ENCODE measurements at regions not wholly inside any gene's neighbourhood (a gene's known extent, or its start where the extent isn't known, plus 50 kb on each side); places are given as distances from the start of the nearest gene placed in this dataset.

GRCh38 chr13:63381078-63381859, 1965.6 kb upstream of the PCDH20 start:
- TF ChIP-seq, protein P1, sequence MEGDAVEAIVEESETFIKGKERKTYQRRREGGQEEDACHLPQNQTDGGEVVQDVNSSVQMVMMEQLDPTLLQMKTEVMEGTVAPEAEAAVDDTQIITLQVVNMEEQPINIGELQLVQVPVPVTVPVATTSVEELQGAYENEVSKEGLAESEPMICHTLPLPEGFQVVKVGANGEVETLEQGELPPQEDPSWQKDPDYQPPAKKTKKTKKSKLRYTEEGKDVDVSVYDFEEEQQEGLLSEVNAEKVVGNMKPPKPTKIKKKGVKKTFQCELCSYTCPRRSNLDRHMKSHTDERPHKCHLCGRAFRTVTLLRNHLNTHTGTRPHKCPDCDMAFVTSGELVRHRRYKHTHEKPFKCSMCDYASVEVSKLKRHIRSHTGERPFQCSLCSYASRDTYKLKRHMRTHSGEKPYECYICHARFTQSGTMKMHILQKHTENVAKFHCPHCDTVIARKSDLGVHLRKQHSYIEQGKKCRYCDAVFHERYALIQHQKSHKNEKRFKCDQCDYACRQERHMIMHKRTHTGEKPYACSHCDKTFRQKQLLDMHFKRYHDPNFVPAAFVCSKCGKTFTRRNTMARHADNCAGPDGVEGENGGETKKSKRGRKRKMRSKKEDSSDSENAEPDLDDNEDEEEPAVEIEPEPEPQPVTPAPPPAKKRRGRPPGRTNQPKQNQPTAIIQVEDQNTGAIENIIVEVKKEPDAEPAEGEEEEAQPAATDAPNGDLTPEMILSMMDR (IDR thresholded peaks at IDR 0.05; ENCODE audit: borderline replicate concordance, insufficient read depth, low read depth, low read length) = no peak
- no peak overlapping the region for H3K4me3 ChIP-seq (ENCODE audit: low read depth, low read length)

DNA sequence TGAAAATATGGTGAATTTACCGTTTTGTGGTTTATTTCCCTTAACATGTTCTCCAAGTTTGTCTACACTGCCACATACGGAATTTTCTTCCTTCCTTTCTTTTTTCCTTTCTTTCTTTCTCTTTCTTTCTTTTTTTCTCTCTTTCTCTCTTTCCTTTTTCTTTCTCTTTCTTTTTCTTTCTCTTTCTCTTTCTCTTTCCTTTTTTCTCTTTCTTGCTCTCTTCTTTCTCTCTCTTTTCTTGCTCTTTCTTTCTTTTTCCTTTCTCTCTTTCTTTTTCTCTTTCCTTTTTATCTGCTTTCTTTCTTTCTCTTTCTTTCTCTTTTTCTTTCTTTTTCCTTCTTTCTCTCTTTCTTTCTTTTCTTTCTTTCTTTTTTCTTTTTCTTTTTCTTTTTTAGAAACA, 1962.3 kb upstream of the PCDH20 start:
- TF ChIP-seq, protein P1 (IDR thresholded peaks at IDR 0.05; ENCODE audit: borderline replicate concordance, insufficient read depth, low read depth, low read length) = no peak
- no peak overlapping the region for H3K4me3 ChIP-seq (ENCODE audit: low read depth, low read length)

DNA sequence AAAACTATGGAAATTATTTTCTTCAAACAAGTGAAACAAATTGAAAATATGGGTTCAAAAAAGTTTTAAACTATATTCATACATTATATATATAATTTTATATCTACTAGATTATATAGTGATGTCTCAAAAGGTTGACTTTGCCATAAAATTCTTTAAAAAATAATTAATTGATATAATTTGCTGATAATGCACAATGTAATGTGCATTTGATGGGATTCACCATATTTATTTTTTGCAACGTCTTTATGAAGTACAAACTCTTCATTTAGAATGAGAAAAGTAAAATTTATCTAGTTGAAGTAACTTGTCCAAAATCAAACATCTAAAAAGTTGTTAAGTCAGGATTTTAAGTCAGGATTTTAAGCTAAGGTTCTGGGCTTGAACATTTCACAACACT, 1954.5 kb upstream of the PCDH20 start:
- TF ChIP-seq, protein P1 (IDR thresholded peaks at IDR 0.05; ENCODE audit: borderline replicate concordance, insufficient read depth, low read depth, low read length) = no peak
- H3K4me3 ChIP-seq (ENCODE audit: low read depth, low read length) = no peak overlapping the region

DNA sequence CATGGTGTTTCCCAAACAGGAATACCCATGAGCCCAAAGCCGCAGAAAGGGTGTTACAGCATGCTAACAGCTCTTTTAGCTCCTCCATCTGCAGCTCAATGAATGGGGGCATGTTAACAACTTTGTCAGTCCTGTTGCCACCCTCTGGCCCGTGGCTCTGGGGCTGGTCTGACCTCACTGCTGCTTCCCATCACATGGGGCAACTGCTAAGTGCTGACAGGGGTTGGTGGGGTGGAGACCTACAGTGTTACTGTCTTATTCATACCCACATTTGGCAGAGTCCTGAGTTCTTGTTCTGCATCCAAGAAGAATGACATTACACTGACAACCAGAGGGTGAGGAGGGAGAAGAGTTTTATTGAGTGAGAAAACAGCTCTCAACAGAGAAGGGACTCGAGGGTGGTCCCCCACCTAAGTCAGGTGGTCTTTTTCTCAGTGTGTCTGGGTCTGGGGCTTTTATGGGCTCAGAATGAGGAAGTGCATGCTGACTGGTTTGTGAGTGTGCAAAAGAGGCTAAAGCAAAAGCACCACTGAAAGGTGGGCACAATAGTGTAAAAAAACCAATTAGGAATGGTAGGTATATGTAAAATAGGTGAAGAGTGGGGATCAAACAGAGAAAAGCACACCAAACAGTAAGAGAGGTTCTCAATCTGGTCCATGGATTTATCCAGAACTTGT, 1952.0 kb upstream of the PCDH20 start:
- TF ChIP-seq, protein P1 (IDR thresholded peaks at IDR 0.05; ENCODE audit: borderline replicate concordance, insufficient read depth, low read depth, low read length) = no peak

DNA sequence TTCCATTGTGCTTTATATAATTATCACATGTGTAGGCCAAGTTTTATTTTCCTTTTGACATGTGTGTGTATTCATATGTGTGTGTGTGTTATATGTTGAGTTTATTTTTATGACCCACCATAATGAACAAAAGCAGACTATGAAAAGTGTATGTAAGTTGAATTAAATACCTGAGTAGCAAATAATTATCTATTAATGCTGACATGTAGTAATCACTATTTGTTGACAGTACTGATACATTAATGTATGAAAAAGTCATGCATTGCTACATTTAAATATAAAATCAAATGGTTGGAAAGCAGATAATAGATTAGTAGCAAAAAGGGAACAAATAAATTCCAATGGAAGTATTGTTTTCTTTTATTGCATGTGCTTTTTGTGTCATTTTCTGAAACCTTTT, 1948.5 kb upstream of the PCDH20 start:
- TF ChIP-seq, protein P1 (IDR thresholded peaks at IDR 0.05; ENCODE audit: borderline replicate concordance, insufficient read depth, low read depth, low read length) = no peak
- H3K4me3 ChIP-seq (ENCODE audit: low read depth, low read length) = no peak overlapping the region

More for the DNA sequence above, 1952.0 kb upstream of the PCDH20 start:
- no peak overlapping the region for H3K4me3 ChIP-seq (ENCODE audit: low read depth, low read length)

DNA sequence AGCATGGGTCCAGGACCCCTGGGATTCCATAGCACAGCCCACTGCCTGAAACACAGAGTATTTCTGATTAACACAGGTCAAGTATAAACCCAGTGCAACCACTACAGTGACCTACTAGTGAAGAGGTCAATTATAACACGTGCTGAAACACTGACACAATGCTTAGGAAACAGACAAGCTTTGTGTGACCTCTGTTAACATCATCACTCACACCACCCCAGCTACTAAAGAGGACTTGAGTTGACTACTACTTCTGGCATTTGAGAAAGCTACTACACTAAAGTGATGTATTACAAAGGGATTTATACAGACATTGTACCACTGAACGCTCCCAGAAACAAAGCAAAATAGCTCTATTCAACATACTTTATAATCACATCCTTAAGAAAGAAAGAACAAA, 1935.9 kb upstream of the PCDH20 start:
- TF ChIP-seq, protein P1 (IDR thresholded peaks at IDR 0.05; ENCODE audit: borderline replicate concordance, insufficient read depth, low read depth, low read length) = no peak
- H3K4me3 ChIP-seq (ENCODE audit: low read depth, low read length) = no peak overlapping the region

GRCh38 chr13:63351081-63351480, 1935.4 kb upstream of the PCDH20 start:
- TF ChIP-seq, protein P1 (IDR thresholded peaks at IDR 0.05; ENCODE audit: borderline replicate concordance, insufficient read depth, low read depth, low read length) = no peak
- no peak overlapping the region for H3K4me3 ChIP-seq (ENCODE audit: low read depth, low read length)
